OCI-LY1 (cell line): ENCODE measurements at regions not wholly inside any gene's neighbourhood (a gene's known extent, or its start where the extent isn't known, plus 50 kb on each side); places are given as distances from the start of the nearest gene placed in this dataset.

Experiments used
- H2AFZ ChIP-seq: fragments of 200-600 bp; sonication (generic), shearing (Covaris generic); 2 replicates; pipeline ENCODE4 v1.6.0; 2014; ENCODE audit warnings: antibody characterized with exemption, mild to moderate bottlenecking, low read length
- H3F3A ChIP-seq: fragments of 200-600 bp; sonication (generic), shearing (Covaris generic); 2 replicates; pipeline ENCODE4 v1.6.0; 2014; ENCODE audit warnings: mild to moderate bottlenecking, antibody characterized with exemption, low read length, moderate library complexity; ENCODE audit not compliant: insufficient read depth
- H3K27ac ChIP-seq: fragments of 200-600 bp; sonication (generic); 2 replicates; pipeline ENCODE4 v1.5.1; 2014; ENCODE audit warnings: low read length, mixed run types, mild to moderate bottlenecking, low read depth; ENCODE audit not compliant: poor library complexity, severe bottlenecking
- H3K27me3 ChIP-seq: fragments of 200-600 bp; sonication (generic); 2 replicates; pipeline ENCODE4 v1.6.0; 2014; ENCODE audit warnings: antibody characterized with exemption, mild to moderate bottlenecking, low read length, moderate library complexity; ENCODE audit not compliant: insufficient read depth
- H3K36me3 ChIP-seq: fragments of 200-600 bp; sonication (generic); 2 replicates; pipeline ENCODE4 v1.6.1; 2014; ENCODE audit warnings: mild to moderate bottlenecking, antibody characterized with exemption, low read length, moderate library complexity, mixed read lengths; ENCODE audit not compliant: insufficient read depth
- H3K4me1 ChIP-seq: fragments of 200-600 bp; sonication (generic); 2 replicates; pipeline ENCODE4 v1.5.1; 2014; ENCODE audit warnings: mild to moderate bottlenecking, low read length, moderate library complexity; ENCODE audit not compliant: insufficient read depth, severe bottlenecking
- H3K4me2 ChIP-seq: fragments of 200-600 bp; sonication (generic), shearing (Covaris generic); 2 replicates; pipeline ENCODE4 v1.6.1; 2014; ENCODE audit warnings: low read length
- H3K4me3 ChIP-seq: fragments of 200-600 bp; sonication (generic); 2 replicates; pipeline ENCODE4 v1.5.1; 2014; ENCODE audit warnings: low read length, low read depth, mild to moderate bottlenecking, mixed read lengths; ENCODE audit not compliant: poor library complexity, severe bottlenecking
- H3K79me2 ChIP-seq: fragments of 200-600 bp; shearing (Covaris generic); 2 replicates; pipeline ENCODE4 v1.6.1; 2016; ENCODE audit warnings: mixed run types, low read length, mixed read lengths; ENCODE audit not compliant: insufficient read depth
- H3K9ac ChIP-seq: fragments of 200-600 bp; sonication (generic), shearing (Covaris generic); 2 replicates; pipeline ENCODE4 v1.6.1; 2014; ENCODE audit warnings: mild to moderate bottlenecking, low read length, mixed read lengths
- H3K9me2 ChIP-seq: fragments of 200-600 bp; sonication (generic), shearing (Covaris generic); 2 replicates; pipeline ENCODE4 v1.6.1; 2014; ENCODE audit warnings: low read depth, mild to moderate bottlenecking, low read length, mixed read lengths
- H3K9me3 ChIP-seq: fragments of 200-600 bp; shearing (Covaris generic); 2 replicates; pipeline ENCODE4 v1.6.1; 2014; ENCODE audit warnings: low read length, mixed read lengths
- H4K20me1 ChIP-seq: fragments of 200-600 bp; sonication (generic), shearing (Covaris generic); 2 replicates; pipeline ENCODE4 v1.6.0; 2016; ENCODE audit warnings: mild to moderate bottlenecking, low read length; ENCODE audit not compliant: insufficient read depth
- EZH2 ChIP-seq: fragments of 200-600 bp; sonication (generic), shearing (Covaris generic); IDR thresholded peaks from 2 replicates; pipeline ENCODE4 v1.8.0; 2017; ENCODE audit warnings: borderline replicate concordance, mixed run types, mild to moderate bottlenecking, antibody characterized with exemption, low read length, moderate library complexity, mixed read lengths
- TF ChIP-seq, protein P1 (sequence below): fragments of 200-600 bp; sonication (generic), shearing (Covaris generic); IDR thresholded peaks from 2 replicates; pipeline ENCODE4 v1.5.1; 2017; ENCODE audit warnings: mild to moderate bottlenecking, antibody characterized with exemption, low read length, moderate library complexity, mixed read lengths

DNA sequence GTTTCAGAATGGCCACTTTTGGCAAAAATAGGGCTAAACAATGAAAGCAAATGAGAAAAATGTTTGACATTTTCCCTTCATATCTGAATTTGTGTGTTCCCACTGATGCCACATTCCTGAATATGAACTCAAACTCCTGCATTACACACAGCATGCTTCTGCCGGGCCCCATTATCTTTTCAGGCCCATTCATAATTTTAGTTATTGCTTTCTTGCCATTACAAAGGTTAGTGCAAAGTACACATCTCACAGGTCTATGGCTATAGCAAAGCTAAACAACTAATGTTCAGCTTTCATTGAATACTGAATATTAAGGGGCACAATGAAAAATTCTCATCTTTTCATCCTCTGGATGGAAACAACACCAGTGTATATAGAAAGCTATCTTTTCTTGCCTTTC is 568.9 kb upstream of the ZNF608 start:
- Histone ChIP-seq H4K20me1 (no peaks in the 10 kb centered on the region), H3K27me3 (no peaks in the 10 kb centered on the region), H3K9ac (no peak overlapping the region), H3K4me3 (no peak overlapping the region), H3K4me2 (no peak overlapping the region), H3K4me1 (no peaks in the 10 kb centered on the region), H3K79me2 (no peaks in the 10 kb centered on the region), H2AFZ (no peak overlapping the region), H3K9me3 (peaks cover 2% of the 10 kb centered on the region; the same call in 1 of the 2 replicates), H3K36me3 (no peaks in the 10 kb centered on the region), H3K27ac (no peak overlapping the region), H3K9me2 (no peaks in the 10 kb centered on the region), H3F3A (no peaks in the 10 kb centered on the region)
- TF ChIP-seq, protein P1, sequence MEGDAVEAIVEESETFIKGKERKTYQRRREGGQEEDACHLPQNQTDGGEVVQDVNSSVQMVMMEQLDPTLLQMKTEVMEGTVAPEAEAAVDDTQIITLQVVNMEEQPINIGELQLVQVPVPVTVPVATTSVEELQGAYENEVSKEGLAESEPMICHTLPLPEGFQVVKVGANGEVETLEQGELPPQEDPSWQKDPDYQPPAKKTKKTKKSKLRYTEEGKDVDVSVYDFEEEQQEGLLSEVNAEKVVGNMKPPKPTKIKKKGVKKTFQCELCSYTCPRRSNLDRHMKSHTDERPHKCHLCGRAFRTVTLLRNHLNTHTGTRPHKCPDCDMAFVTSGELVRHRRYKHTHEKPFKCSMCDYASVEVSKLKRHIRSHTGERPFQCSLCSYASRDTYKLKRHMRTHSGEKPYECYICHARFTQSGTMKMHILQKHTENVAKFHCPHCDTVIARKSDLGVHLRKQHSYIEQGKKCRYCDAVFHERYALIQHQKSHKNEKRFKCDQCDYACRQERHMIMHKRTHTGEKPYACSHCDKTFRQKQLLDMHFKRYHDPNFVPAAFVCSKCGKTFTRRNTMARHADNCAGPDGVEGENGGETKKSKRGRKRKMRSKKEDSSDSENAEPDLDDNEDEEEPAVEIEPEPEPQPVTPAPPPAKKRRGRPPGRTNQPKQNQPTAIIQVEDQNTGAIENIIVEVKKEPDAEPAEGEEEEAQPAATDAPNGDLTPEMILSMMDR: no peak
- TF ChIP-seq EZH2: no peak

DNA sequence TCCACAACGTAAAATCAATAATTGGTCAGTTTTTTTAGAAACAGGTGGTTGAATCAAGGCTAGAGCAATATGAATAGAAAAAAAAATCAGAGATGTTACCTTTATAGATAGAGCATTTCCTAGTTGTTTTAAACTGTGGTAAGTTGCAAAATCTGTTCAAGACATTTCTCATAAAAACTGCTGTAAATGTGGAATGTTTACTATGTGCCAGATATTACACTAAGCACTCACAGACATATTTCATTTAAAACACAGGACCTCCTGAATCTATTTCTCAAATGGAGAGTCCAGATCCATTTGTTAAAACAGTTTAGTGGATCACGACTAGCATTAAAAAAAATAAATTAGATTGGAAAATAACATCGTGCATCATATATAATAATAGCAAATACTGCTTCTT is 570.0 kb upstream of the ZNF608 start:
- Histone ChIP-seq H3K9me3 (peaks cover 2% of the 10 kb centered on the region; the same call in 1 of the 2 replicates), H3K4me1 (no peaks in the 10 kb centered on the region), H3K27me3 (no peaks in the 10 kb centered on the region), H3K27ac (no peak overlapping the region), H3K9me2 (no peaks in the 10 kb centered on the region), H3K4me2 (no peak overlapping the region), H3K36me3 (no peaks in the 10 kb centered on the region), H3K79me2 (no peaks in the 10 kb centered on the region), H4K20me1 (no peaks in the 10 kb centered on the region), H3F3A (no peaks in the 10 kb centered on the region), H3K4me3 (no peak overlapping the region), H2AFZ (no peak overlapping the region), H3K9ac (no peak overlapping the region)
- TF ChIP-seq, protein P1: no peak
- TF ChIP-seq EZH2: no peak

DNA sequence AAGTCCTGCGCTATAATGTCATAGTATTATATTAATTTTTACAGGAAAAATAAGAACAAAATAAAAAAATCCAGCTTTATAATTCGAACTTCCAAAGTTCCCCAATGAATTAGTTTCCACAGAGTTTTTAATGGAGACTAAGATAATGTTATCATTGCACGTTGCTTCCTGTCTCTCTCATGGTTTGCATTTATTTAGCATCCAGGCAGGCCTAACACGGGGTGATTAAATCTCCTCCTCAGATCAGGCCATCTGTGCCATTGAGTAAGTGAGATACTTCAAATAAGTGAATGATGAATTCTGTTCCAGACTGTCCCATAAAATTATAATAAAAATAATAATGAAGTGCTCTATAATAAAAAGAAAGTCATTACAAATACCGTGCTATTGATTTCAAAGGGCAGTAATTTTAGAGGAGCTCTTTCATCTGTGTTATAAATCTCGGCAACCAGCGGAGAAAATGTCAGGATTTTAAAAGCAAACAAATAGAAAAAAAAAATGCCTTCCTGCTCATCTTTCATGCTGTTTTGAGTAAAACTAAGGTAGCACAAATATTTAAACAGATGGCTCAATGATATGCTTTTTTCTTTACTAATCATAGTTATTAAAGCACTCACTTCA is 570.6 kb upstream of the ZNF608 start:
- H3K4me1 ChIP-seq: no peaks in the 10 kb centered on the region
- no peak overlapping the region for H3K4me2 ChIP-seq
- peaks cover 2% of the 10 kb centered on the region; the same call in 1 of the 2 replicates for H3K9me3 ChIP-seq

More for the DNA sequence above, 570.6 kb upstream of the ZNF608 start:
- Histone ChIP-seq H2AFZ (no peak overlapping the region), H4K20me1 (no peaks in the 10 kb centered on the region), H3K27ac (no peak overlapping the region), H3K27me3 (no peaks in the 10 kb centered on the region), H3K79me2 (no peaks in the 10 kb centered on the region), H3K36me3 (no peaks in the 10 kb centered on the region), H3K9ac (no peak overlapping the region), H3K9me2 (no peaks in the 10 kb centered on the region), H3K4me3 (no peak overlapping the region), H3F3A (no peaks in the 10 kb centered on the region)
- TF ChIP-seq, protein P1: no peak
- TF ChIP-seq EZH2: no peak
